HG02623 (cell line): ENCODE measurements at regions not wholly inside any gene's neighbourhood (a gene's known extent, or its start where the extent isn't known, plus 50 kb on each side); places are given as distances from the start of the nearest gene placed in this dataset.
"Not testable (repeated sequence)": the region's sequence is repeated elsewhere in the genome, so short reads cannot be mapped to it uniquely, and the experiment has no call there.

ENCODE experiments used
- ATAC-seq: cut with Tn5 transposase; IDR thresholded peaks from one replicate; pipeline ENCODE4 v1.9.1; 2021; ENCODE audit warnings: moderate library complexity; ENCODE audit not compliant: unreplicated experiment

DNA sequence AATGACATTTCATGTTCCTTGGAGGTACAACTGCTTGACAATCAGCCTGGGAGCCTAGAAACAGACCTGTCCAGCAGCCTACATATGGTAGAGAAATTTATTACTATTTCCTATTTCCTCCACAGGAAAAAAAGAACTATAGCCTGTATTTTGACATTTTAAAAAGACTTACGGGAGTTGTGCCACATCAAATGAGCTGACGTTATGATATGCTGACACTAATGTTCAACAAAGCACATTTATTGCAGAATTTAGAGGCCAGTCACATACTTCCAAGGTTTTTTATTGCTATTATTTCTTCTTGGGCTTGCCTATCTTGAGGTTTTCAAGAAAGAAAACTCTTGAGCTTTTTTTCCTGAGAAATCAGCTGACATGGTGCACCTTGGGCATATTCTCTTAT is 305.3 kb downstream of the LRIG3 start:
- ATAC-seq: no peak

DNA sequence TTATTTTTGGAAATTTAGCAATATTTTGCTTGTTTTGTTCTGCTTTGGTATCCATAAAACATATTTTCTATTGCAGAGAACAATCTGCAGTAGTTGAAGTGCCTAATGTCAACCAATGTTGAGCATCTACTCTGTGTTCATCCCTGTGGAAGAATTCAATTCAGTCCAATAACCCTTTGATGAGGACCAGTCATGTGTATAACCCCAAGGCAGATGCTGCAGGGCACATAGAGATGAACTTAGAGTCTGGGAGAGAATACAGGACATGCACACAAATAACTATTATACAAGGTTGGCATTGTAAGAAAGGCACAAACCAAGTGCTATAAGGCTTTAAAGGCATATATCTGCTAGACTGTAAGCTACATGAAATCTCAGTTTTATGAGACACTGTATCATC is 304.7 kb downstream of the LRIG3 start:
- no peak for ATAC-seq

DNA sequence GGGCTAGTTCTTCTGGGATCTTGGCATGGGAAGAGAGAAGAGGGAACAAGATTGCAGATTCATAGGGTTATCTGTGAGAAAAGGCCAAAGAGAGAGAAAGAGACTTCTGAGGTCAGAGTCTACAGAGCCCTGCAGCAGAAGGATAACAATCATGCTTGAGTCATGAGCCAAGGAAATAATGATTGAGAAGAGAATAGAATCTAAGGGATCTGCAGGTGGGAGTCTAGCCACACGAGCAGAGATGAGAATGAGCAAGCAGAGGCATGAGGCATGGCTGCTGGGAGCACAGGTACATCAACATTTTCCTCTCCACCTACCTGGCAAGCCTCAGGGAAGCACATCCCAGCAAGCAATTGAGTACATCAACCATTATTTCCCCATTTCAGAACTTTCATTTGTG is 303.7 kb downstream of the LRIG3 start:
- no peak for ATAC-seq

DNA sequence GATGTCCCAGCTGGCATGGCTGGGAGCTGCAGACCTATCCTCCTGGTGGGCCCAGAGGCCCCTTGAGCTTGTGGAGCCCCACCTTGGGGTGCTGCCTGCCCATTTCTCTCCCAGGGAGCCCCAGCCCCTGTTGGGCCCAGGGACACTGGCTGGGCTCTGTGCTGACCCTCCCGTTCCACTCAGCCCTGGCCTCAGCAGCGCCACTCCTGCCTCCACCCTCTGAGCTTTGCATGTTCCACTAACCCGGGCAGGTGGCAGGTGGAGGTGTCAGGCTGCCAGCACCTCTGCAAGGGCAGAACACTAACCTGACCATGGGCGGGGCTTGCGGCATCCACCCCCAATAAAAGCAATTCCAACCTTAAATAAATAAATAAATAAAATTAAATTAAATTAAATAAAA is 299.2 kb downstream of the LRIG3 start:
- ATAC-seq: no peak

DNA sequence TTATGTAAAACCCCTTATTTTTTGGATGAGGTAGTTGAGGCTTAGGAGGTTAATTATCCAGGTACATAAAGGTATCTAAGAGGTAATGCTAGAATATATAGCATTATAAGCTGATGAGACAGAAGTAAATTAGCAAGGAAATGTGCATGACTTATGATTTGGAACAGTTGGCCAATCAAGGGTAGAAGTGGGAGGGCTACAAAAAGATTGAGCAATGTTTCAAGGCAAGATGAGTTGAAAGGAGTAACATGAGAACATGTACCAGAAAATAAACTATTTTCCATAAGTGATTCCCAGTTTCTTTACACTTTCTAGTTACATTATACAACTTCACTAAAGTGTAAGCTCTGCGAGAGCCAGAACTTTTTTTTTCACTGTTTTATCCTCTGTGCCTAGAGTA is 290.9 kb downstream of the LRIG3 start:
- ATAC-seq: no peak

DNA sequence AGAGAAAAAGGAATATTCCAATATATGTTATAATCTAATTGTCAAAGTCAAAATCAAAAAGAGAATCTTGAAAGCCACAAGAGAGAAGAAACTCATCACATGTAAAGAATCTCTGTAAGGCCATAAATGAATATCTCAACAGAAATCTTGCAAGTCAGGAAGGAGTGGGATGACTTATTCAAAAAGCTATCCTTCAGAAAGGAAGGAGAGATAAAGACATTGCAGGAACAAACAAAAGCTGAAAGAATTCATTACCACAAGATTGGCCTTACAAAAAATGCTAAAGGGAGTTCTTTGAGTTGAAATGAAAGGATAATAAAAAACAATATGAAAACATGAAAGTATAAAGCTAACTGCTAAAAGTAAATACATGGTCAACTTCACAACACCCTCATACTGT is 286.8 kb downstream of the LRIG3 start:
- no peak for ATAC-seq

DNA sequence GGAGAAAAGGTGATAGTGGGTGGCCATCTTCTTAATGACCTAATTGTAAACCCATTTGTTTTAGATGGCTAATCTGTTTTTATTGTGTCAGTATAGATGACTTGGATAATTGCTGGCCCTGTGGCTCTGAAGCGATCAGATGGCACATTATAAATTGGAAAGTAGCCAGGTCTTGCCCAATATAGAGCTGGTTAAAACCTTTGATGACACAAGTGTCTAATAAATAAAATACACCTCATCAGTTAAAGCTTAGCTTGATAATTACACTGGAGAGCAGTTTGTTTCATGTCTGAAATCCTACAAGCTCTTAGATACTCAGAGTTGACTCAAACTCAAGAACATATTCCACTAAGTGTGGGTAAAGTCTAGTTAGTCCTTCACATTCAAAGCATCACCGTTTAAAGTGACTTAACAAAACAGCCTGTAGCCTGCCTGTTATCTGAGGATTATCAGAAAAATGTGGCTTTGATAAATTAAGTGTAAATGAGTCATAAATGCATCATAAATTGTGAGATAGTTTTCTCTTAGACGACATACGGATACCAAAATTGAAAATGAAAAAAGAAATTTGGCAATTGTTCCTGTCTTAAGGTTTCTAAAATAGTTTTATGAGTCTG is 280.9 kb downstream of the LRIG3 start:
- no peak for ATAC-seq

DNA sequence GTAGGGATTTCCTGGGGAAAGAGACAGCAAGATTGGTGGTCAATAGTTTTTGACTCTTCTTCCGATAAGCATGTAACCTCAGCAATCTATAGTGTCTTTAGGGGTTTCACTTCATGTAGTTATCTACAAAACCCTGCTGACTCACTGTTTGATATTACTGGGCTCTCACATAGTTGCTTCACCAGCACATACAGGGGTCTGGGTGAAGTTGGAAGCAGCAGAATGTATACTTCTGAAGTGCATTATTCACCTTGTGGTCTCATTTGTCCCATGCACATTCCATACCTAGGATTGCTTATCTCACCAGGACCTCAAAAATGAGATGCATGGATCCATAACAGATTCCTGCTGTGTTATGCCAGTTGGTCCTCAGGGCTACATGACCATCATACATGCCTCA is 280.0 kb downstream of the LRIG3 start:
- ATAC-seq: no peak

DNA sequence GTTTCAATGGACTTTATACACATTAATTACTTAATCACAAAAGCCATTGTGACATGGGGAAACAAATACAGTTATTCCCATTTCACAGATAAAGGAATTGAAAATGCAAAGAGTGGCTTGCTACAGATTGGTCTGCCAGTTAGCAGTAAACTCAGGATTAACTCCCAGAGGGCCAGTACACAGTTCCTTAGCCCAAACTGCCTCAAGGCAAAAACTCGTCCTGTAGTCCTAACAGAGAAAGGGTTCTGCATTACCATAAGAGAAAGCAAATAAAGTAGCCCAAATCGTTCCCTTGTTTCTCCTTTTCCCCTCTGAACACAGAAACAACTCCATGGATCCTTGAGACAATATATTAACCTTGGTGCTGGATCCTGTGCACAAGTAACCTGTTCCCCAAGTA is 274.4 kb downstream of the LRIG3 start:
- ATAC-seq: no peak

DNA sequence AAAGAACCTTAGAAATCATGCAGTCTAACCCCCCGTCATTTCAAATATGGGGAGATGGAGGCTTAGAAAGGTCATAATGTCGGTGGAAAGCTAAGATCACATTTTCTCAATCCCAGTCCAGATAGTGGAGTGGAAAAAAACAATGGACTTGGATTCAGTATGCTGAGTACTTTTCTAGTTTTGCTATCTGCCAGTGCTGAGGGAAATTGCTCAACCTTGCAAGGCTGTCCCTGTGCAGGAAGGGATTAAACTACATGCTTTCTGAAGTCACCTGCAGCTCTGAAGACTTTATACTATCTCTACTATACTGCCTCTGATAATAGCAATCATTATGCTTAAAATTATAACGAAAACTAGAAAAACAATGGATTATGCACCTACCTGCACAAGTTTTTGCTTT is 272.8 kb downstream of the LRIG3 start:
- no peak for ATAC-seq

DNA sequence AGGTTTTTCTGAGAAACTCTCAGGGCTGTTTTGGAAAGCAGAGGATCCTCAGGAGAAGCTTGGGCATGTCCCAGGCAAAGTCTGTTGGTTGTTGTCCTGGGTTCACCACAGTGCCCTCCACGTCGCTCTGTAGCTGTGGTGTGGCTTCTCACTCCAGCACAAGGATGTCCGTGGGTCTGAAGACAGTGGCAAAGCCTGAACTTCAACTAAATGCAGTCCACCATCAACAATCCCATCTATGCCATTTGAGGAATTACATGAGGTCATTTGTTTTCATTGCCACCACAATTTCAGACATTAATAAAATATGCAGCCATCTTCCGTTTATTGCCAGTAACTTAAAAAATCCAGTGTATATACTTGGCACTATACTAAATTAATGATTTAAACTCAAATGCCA is 272.1 kb downstream of the LRIG3 start:
- ATAC-seq: no peak

DNA sequence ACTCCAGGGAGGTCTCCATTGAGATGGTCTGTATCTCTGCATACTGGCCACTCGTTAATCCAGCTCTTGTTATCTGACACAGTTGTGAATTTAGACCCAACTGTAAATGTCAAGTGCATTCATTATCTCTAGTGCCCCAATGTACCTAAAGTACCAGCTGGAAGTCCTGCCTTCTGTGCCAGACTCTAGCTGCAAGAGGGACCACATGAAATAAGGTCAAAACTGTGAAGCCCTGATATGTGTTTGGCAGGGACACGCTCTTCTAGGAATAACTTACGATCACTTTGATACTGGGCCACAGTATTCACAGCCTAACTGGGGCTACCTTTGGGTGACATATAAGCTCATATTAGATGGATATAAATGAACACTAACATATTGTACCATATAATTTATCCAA is 268.5 kb downstream of the LRIG3 start:
- no peak for ATAC-seq

DNA sequence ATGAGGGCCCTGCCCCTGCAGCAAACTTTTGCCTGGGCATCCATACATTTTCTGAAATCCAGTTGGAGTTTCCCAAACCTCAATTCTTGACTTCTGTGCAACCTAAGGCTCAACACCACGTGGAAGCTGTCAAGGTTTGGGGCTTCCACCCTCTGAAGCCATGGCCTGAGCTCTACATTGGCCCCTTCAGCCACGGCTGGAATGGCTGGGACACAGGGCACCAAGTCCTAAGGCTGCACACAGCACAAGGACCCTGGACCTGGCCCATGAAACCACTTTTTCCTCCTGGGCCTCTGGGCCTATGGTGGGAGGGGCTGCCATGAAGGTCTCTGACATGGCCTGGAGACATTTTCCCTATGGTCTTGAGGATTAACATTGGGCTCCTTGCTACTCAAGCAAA is 266.3 kb downstream of the LRIG3 start:
- no peak for ATAC-seq

DNA sequence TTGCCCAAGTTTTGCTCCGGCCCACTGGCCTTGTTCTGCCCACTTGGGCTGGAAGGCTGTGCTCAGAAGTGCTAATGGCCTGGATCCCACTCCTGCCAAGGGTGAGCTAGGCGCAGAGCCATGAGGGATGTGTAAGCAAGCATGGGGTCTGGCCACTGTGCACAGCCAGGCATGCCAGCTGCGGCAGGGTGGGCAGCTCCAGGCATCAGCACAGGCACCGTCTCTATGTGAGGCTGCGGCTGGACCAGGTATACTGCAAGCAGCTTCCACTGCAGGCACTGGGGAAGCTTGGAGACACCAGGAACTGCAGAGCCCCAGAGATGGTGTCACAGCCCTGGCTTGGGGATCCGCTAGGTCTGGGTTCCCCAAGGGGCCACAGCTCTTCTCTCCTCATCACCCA is 264.9 kb downstream of the LRIG3 start:
- no peak for ATAC-seq

DNA sequence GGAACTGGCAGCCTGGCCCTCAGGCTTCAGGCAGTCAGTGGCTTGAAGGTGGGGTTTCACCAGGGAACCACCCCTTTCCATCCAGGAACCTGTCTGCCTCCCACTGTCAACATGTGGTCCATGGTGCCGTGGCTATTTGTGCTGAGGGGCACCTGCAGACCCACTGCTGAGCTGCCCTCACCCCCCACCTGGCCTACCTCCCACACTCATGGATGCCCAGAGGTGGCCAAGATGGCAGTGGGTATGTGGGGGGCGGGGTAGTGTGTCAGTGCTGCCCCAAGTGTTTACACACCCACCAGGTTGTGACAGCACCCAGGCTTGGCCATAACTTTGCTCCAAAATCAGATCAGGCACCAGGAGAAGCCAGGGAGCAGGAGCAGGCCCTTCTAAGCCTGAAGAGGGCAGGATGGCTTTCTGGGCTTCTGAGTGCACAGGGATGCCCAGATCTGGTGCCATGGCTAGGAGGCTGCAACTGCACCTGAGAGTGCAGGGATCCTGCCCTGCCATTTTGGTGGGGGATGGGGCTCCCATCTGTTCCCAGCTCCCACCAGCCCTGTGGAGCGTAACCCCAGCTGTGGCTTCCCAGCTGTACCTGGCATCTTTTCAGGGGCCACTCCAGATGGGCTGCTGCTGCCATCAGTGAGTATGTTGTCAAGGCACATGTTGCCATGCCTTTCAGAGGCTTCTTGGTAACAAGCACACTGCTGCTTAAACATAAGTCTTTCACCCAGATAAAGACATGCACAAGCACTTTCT is 263.9 kb downstream of the LRIG3 start:
- no peak for ATAC-seq

DNA sequence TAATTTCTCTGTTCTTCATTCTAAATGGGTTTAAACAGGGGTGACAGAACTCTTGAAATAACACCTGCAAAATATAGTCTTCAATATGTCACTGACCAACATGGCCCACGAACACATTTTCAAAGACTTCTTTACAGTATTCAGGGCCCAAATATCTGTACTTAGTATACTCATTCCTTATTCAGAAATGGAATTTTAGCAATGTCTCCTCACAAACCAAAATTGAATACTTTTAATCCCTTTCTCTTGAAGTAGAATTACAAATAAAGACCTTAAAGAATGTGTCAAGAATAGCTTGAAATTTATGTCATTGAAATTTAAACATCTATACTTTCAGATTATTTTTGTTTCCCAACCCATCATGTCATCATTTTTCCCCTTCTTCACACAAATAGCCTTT is 263.1 kb downstream of the LRIG3 start:
- no peak for ATAC-seq

DNA sequence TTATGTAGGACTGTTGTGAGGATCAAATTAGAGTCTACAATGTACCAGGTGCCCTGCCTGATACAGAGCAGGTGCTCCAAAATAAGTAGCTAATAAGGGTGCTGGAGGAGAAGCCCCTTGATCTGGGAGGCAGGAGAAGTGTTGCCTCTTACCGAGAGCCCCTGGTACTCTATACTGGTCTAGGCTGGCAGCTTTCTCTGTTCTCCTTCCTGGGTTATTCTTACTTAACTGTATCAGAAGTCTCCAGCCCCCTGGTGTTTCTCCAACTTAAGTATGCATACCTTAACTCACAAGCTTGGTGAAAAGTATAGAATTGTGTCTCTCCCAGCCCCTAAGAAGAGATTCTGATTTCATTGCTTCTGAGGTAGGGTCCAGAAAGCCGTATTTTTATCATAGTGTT is 254.9 kb downstream of the LRIG3 start:
- no peak for ATAC-seq

DNA sequence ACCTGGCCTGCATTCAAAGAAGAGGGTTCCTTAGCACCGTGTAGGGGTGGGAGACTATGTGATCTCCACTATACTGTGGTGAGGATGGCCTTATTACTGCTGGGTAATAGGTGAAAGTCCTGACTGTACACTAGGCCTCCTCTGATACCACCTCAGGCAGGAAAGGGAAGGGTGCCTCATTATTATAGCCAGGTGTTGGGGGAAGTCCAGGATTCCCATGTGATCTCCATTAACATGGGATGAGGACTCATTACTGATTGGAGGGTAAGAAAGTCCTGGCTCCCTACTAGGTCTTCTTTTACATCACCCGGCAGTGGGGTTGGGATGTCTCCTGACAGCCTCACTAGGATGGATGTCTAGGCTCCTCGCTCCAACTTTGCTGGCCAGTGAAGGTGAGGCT is 252.1 kb downstream of the LRIG3 start:
- ATAC-seq: no peak

DNA sequence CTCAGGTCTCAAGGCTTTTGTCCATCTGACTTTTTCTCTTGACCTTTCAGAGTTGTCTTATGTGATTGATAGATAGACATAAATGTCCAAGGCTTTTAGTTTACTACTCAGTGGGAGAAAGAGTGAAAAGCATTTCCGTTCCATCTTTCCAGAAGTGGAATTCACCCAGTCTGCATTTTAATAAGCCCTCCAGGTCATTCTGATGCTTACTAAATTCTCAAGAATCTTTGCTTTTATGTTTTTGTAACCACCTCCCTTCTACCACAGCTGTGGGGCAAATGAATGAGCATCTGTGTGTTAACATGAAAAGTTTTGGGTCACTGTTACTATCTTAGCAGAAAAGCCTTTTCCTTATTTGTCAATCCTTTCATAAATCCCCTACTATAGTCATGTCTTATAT is 251.4 kb downstream of the LRIG3 start:
- ATAC-seq: no peak

DNA sequence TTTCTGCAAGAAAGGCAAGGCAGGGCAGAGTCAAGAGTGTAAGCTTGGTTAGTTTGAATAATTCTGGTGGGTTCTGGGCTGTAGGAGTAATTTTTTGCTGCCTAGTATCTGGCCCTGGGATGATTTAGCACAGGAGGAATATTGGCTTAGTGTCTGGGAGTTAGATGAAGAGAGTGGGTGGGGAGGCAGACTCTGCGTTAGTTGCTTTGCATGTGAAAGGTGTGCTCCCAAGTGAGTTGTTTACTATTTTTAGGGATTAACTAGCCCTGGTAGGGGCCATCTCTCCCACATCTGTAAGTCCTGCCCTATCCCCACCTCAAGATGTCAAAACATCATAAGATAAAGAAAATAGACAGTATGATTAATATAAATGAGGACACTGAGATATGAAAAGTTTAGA is 249.7 kb downstream of the LRIG3 start:
- ATAC-seq: no peak

DNA sequence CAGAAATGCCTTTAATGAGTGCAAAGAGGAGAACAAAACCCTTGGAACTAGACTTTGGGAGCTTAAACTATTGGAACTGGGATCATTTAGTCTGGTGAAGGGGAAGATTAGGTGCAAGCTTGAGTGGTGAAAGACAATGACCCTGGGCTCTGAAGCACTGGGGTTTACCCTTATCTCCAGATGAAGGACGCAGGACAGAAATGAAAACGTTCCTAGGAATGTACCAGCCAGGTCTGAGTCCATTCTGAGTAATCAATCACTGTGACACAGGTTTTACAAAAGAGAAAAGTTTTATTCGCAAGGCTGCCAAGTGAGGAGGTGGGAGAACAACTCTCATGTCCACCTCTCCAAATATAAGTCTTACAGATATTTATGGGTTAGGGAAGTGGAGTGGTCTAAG is 249.1 kb downstream of the LRIG3 start:
- no peak for ATAC-seq

DNA sequence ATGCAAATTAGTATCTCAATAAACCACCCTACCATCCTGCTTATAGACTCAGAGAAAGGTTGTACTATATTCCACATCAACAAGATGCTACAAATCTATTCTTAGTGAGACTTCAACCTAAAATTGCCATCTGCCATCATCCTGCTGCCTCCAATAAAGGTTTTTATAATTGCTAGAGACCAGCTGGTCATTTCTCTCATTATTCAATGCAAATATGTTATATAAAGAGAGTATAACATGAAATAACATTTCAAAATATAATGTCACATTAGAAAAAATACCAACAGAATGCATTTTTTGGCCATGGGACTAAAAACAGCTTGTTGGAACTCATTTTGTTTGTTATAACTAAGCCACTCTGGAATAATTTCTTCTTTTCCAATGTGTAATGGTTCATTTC is 247.3 kb downstream of the LRIG3 start:
- no peak for ATAC-seq

DNA sequence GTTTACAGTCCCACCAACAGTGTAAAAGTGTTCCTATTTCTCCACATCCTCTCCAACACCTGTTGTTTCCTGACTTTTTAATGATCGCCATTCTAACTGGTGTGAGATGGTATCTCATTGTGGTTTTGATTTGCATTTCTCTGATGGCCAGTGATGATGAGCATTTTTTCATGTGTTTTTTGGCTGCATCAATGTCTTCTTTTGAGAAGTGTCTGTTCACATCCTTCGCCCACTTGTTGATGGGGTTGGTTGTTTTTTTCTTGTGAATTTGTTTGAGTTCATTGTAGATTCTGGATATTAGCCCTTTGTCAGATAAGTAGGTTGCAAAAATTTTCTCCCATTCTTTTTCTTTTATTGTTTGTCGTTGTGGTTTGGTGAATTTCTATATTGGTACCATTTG is 242.5 kb downstream of the LRIG3 start:
- not testable (repeated sequence) for ATAC-seq
